ENCODE measurements at regions not wholly inside any gene's neighbourhood (a gene's known extent, or its start where the extent isn't known, plus 50 kb on each side); places are given as distances from the start of the nearest gene placed in this dataset.

- no peak for TF ChIP-seq MNT (conservative IDR thresholded peaks at IDR 0.05)
- TF ChIP-seq DNMT1 (IDR thresholded peaks at IDR 0.05) = no peak
Measured at GRCh38 chr5:159409801-159410200, 79.5 kb upstream of the IL12B start (continued).

GRCh38 chr5:159410480-159410879 is 80.2 kb upstream of the IL12B start:
- Histone ChIP-seq H3K9me3 (replicated peaks; ENCODE audit: control insufficient read depth, insufficient read depth, low read depth, low read length) (no peaks in the 10 kb centered on the region), H3K27ac (ENCODE audit: extremely low read depth, low read depth, low read length) (no peak overlapping the region), H2AFZ (ENCODE audit: low read depth, low read length) (no peak overlapping the region), H3K79me2 (ENCODE audit: control insufficient read depth, insufficient read depth, low read length) (no peaks in the 10 kb centered on the region), H3K4me2 (ENCODE audit: insufficient read depth, low read length) (no peak overlapping the region), H4K20me1 (replicated peaks; ENCODE audit: control insufficient read depth, insufficient read depth, low read length) (no peaks in the 10 kb centered on the region), H3K9me1 (ENCODE audit: control insufficient read depth, insufficient read depth, low read length) (no peaks in the 10 kb centered on the region), H3K4me1 (replicated peaks in 1 of 2; ENCODE audit: control insufficient read depth in 2 of 2, insufficient read depth in 2 of 2, low read length in 2 of 2) (no peaks in the 10 kb centered on the region), H3K9ac (ENCODE audit: insufficient read depth in 1 of 2, low read depth in 2 of 2, low read length in 2 of 2) (no peak overlapping the region), H3K27me3 (ENCODE audit: control insufficient read depth in 2 of 2, insufficient read depth in 2 of 2, low read length in 2 of 2) (peaks cover 0 to 1% of the 10 kb centered on the region in 2 experiments; a peak in 1 of 5 replicates), H3K36me3 (ENCODE audit: control insufficient read depth, insufficient read depth, low read length) (no peaks in the 10 kb centered on the region), H3K4me3 (no peak overlapping the region)
- WGBS (ENCODE audit: insufficient coverage, low coverage, missing lambda C conversion rate) = 3% methylated on average over 2 of the region's 2 CpGs
- POLR2A ChIA-PET = interaction anchor here (1.4 kb wide), 1 partner anchor 86 kb away, joined by 3 read pairs; no protein-coding TSS in a partner anchor
- ATAC-seq (no peak), DNase-seq (ENCODE audit: extremely low read depth in 1 of 4, low spot score in 3 of 4) (no peak), FAIRE-seq (no peak)
- no TSS peak for BruUV-seq (replicated peaks)
- CTCF ChIA-PET (ENCODE audit: low intra/inter-chr PET ratio) = no interaction called here
- in situ Hi-C loops (cut with MboI) = no loop called here
- intact Hi-C loops (cut with micrococcal nuclease) = no loop called here
- TF ChIP-seq DPF2 (IDR thresholded peaks at IDR 0.05) = no peak
- no peak for TF ChIP-seq TRIM24 (IDR thresholded peaks at IDR 0.05)
- TF ChIP-seq ZSCAN32 (CRISPR knock-in tag; IDR thresholded peaks at IDR 0.05) = no peak
- TF ChIP-seq MNT (conservative IDR thresholded peaks at IDR 0.05) = no peak
- TF ChIP-seq, protein P1, sequence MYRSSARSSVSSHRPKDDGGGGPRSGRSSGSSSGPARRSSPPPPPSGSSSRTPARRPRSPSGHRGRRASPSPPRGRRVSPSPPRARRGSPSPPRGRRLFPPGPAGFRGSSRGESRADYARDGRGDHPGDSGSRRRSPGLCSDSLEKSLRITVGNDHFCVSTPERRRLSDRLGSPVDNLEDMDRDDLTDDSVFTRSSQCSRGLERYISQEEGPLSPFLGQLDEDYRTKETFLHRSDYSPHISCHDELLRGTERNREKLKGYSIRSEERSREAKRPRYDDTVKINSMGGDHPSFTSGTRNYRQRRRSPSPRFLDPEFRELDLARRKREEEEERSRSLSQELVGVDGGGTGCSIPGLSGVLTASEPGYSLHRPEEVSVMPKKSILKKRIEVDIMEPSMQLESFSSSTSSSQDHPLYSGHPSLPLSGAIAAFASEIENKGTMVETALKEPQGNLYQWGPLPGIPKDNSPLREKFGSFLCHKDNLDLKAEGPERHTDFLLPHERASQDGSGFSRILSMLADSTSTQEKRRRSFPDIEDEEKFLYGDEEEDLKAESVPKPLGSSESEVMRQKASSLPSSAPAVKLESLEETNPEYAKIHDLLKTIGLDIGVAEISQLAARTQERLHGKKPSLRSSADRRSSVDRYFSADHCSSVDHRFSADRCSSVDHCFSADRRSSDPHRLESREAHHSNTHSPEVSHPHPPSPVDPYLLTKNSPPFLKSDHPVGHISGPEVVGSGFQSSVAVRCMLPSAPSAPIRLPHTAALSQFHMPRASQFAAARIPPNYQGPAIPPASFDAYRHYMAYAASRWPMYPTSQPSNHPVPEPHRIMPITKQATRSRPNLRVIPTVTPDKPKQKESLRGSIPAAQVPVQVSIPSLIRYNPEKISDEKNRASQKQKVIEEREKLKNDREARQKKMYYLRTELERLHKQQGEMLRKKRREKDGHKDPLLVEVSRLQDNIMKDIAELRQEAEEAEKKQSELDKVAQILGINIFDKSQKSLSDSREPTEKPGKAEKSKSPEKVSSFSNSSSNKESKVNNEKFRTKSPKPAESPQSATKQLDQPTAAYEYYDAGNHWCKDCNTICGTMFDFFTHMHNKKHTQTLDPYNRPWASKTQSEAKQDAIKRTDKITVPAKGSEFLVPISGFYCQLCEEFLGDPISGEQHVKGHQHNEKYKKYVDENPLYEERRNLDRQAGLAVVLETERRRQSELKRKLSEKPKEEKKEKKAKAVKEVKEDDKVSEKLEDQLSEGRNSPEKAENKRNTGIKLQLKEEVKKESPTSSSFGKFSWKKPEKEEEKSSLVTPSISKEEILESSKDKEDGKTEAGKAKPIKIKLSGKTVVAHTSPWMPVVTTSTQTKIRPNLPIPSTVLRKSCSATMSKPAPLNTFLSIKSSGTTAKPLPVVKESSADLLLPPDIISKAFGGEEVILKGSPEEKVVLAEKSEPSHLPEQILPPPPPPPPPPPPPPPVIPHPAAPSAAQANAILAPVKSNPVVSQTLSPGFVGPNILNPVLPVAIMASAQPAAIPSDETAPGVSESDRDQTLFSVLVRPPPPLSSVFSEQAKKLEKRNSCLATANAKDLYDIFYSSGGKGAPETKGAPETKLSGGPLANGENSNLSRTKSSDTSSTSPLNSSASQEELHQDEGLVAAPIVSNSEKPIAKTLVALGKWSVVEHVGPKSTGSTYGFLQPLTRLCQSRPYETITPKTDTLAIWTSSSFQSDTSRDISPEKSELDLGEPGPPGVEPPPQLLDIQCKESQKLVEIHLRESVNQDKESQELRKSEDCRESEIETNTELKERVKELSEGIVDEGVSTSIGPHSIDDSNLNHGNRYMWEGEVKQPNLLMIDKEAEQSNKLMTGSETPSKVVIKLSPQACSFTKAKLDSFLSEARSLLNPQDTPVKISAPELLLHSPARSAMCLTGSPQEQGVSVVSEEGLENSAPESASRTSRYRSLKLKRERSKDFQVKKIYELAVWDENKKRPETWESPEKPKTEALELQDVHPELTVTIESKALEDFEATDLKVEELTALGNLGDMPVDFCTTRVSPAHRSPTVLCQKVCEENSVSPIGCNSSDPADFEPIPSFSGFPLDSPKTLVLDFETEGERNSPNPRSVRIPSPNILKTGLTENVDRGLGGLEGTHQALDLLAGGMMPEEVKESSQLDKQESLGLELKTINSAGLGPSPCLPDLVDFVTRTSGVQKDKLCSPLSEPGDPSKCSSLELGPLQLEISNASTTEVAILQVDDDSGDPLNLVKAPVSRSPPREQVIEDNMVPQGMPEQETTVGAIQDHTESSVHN (IDR thresholded peaks at IDR 0.05; ENCODE audit: borderline replicate concordance in 1 of 2, low read depth in 1 of 2) = no peak
- TF ChIP-seq TFAM (CRISPR knock-in tag; conservative IDR thresholded peaks at IDR 0.05) = no peak
- no peak for TF ChIP-seq ZC3H11A (IDR thresholded peaks at IDR 0.05; ENCODE audit: low read depth, low read length)
- TF ChIP-seq, protein P2, sequence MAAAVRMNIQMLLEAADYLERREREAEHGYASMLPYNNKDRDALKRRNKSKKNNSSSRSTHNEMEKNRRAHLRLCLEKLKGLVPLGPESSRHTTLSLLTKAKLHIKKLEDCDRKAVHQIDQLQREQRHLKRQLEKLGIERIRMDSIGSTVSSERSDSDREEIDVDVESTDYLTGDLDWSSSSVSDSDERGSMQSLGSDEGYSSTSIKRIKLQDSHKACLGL (CRISPR knock-in tag; IDR thresholded peaks at IDR 0.05; ENCODE audit: borderline replicate concordance, poor library complexity, severe bottlenecking) = no peak
